NCI-H748 (cell line): ENCODE measurements at regions not wholly inside any gene's neighbourhood (a gene's known extent, or its start where the extent isn't known, plus 50 kb on each side); places are given as distances from the start of the nearest gene placed in this dataset.
"Not testable (repeated sequence)": the region's sequence is repeated elsewhere in the genome, so short reads cannot be mapped to it uniquely, and the experiment has no call there.

Source experiments
- DNase-seq: peaks from one replicate; lab custom pipeline; 2025; ENCODE audit not compliant: unreplicated experiment; lab: John Stamatoyannopoulos, UW

GRCh38 chr9:24351258-24351657 lies 194.4 kb downstream of the IZUMO3 start:
- no peak for DNase-seq

DNA sequence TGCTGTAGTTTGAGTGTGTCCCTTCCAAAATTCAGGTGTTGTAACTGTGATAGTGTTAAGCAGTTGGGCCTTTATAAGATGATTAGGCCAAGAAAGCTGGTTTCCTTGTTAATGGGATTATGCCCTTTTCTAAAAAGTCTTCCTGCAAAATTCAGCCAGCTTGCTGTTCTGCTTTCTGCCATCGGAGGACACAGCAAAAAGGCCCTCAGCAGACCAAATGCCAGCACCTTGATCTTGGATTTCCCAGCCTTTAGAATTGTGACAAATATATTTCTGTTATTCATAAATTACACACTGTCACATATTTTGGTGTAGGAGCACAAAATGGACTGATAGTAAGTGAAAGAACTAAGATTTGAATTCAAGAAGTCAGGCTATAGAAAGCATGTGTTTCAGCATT lies 203.2 kb downstream of the IZUMO3 start:
- DNase-seq: no peak

GRCh38 chr9:24333629-24334028 lies 212.1 kb downstream of the IZUMO3 start:
- no peak for DNase-seq

DNA sequence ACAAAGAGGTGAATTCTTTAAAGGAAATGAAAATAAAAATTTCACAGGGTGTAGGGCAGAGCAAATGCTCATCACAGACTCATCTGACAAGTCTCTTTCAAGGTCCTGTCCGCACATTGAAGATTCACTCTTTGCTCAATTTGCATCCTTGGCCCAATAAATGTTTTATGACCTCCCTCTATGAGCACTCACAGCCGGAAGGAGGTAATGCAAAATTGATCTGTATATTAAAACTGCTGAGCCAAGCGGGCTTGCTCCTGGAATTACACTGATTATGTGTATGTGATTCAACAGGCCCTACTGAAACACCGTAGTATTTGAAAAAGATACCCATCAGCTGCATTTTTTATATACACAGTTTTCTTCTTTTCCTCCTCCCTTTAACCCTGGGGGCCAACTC lies 246.8 kb downstream of the IZUMO3 start:
- DNase-seq: no peak

DNA sequence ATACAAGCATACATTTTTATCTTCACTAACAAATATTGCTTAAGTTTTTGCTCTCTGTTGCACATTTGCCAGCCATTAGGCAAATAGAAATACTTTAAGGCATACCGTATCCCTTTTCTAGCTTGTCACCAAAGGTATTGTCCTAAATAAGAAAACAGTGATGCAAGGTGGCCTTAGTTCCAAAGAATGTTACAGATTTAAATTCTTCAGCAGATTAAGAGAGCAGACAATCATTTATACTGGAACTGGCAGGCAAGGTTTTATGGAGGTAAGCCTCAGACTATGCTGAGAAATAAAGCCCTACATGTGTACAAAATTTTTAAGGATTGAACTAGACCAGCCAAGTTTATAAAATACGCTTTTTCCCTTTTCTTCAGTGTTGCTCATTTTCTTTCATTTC lies 247.8 kb downstream of the IZUMO3 start:
- no peak for DNase-seq

GRCh38 chr9:24296124-24296523 lies 249.6 kb downstream of the IZUMO3 start:
- DNase-seq: no peak

- DNase-seq: peak; percentile 69
These were observed 252.3 kb downstream of the IZUMO3 start for GRCh38 chr9:24293386-24293785.

DNA sequence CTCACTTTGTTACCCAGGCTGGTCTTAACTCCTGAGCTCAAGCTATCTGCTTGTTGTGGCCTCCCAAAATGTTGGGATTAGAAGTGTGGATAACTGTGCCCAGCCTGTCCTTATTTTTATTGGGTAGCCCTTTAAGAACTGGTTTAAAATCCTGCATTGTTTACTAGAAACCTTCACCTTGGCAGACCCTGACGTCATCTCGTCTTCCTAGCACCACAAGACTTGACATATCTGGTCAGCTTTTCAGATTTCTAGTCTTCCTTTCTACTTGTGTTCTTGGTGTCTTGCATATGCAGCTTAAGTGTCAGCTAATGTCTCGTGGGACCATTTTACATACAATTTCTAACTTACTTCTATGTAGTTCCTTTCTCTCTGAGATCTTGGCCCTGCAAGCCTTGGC lies 258.9 kb downstream of the IZUMO3 start:
- DNase-seq: no peak

DNA sequence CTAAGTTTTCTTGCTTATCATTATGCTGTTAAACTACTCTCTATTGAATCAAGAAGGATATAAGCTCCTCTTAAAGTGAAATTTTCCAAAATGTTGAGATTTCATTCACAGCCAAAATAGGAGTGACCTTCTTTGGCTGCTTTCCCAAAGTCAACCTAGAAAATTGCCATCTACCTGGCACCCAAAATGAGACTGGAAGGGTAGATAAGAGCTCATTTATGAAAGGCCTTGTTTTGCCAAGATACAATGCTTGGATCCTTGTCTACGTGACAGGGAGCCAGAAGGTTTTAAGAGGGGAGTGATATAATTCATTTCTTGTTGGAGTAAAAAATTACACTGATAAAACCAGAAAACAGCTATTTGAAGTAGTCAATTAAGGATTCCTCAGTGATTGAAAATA lies 287.1 kb downstream of the IZUMO3 start:
- DNase-seq: peak; percentile 14

DNA sequence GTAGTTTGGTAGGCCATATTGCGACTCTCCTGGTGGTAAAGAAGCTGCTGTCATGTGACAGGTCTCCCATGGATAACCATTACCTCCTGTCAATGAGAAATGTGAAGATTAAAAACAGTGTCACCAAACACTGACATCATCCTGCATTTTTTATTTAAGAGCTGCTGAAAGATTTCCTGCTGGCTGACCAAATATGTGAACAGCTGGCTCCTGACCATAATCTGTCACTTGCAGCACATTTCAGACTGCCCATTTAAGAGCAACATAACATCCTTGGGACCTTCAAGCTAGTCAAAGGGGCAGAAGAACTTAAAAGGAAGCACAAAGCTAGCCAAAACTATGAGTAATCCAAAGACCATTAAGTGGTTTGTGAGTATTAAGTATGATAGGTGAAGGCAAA lies 288.0 kb downstream of the IZUMO3 start:
- peak; percentile 76 for DNase-seq

DNA sequence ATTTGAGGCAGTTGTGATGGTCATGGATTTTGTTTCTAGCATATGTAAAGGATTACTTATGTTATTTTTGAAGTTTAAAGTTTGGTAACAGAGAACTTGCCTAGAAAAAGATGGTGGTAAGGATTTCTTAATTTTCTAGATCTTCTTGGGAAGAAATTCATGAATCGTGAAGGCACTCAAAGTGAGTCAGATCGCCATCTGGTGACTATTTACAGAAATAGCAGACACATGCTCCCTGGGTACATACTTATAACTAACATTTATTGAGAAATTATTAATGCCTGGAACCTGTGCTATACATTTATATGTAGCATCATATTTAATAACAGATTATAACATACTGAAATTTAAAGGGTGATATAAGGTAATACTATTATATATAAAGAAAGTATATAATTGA lies 299.7 kb downstream of the IZUMO3 start:
- DNase-seq: peak; percentile 36

GRCh38 chr9:24242576-24242975 lies 303.1 kb downstream of the IZUMO3 start:
- no peak for DNase-seq

- DNase-seq: no peak
These were observed 327.0 kb downstream of the IZUMO3 start for GRCh38 chr9:24218656-24219055.

GRCh38 chr9:24210641-24211040 lies 335.1 kb downstream of the IZUMO3 start:
- no peak for DNase-seq

- DNase-seq: no peak
These were observed 355.7 kb downstream of the IZUMO3 start for GRCh38 chr9:24189986-24190385.

GRCh38 chr9:24180572-24180971 lies 354.5 kb upstream of the ELAVL2 start:
- not testable (repeated sequence) for DNase-seq

DNA sequence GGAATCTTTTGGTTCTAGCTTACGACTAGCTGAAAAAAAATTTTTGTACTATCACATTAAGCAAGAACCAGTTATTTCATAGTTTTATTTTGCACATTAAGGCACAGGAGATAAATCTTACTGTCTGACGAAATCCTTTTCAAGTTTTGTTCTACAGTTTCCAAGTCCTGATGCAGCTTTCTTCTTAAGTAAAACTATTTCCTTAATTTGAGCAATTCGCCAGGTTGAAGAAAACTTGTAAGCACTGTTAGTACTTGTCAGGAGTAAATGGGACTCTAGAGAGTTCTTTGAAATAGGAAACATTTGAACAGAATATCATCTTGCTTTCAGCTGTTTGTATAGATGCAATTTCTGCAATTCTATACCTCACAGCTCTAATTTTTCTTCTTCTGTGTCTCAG lies 318.8 kb upstream of the ELAVL2 start:
- DNase-seq: no peak

DNA sequence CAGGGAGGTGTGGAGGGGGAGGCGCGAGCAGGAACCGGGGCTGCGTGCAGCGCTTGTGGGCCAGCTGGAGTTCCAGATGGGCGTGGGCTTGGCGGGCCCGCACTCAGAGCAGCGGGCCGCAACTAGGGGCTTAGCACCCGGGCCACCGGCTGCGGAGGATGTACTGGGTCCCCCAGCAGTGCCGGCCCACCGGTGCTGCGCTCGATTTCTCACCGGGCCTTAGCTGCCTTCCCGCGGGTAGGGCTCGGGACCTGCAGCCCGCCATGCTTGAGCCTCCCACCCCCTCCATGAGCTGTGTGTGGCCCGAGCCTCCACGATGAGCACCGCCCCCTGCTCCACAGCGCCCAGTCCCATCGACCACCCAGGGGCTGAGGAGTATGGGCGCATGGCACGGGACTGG lies 309.0 kb upstream of the ELAVL2 start:
- DNase-seq: not testable (repeated sequence)

DNA sequence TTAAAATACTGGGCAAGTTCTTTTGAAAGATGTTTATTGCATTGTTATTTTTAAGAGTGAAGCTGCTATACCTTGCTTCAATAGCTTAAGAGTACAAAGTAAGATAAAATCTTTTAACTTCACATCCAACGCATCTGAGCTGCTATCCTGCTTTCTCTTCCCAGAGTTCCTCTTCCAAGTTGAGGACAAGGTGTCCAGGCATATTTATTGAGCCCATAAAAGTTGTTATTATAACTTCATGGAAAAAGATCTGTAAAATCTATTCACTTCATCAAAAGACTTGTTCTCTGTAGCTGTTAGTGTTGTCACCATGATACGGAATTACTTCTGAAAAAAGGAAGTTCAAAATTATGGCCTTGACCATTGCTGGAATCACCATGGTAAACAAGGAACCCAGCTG lies 306.2 kb upstream of the ELAVL2 start:
- no peak for DNase-seq

GRCh38 chr9:24127519-24127918 lies 301.5 kb upstream of the ELAVL2 start:
- DNase-seq: no peak

DNA sequence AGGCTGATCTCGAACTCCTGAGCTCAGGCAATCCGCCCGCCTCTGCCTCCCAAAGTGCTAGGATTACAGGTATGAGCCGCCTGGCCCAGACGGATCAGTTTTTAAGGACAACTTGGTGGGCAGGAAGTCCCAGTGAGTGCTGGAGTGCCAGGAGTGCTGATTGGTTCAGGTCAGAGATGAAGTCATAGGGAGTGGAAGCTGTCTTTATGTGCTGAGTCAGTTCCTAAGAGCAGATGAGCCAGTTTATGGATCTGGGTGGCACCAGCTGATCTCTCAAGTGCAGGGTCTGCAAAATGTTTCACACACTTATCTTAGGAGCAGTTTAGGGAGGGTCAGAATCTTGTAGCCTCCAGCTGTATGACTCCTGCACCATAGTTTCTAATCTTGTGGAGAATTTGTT lies 292.1 kb upstream of the ELAVL2 start:
- no peak for DNase-seq

DNA sequence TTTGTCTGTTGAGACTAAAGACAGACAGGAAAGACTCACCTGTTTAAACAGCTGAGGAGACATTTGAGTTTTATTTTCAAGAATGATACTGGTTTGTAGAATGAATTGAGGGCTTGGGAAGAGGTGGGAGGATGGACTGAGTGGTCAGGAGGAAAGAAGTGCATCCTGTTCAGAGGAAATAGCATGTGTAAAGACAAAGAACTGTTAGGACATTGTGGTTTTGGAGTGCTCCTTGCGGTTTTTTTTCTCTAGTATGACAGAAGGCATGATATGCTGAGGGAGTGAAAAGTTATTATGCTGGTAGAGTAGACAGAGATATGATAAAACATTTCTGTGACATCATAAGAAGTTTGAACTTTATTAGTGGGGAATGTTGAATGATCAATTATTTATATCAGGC lies 270.7 kb upstream of the ELAVL2 start:
- no peak for DNase-seq

GRCh38 chr9:24095246-24095645 lies 269.2 kb upstream of the ELAVL2 start:
- DNase-seq: no peak

- DNase-seq: peak; percentile 29
These were observed 264.5 kb upstream of the ELAVL2 start for GRCh38 chr9:24090566-24090965.
